ENCODE measurements at regions not wholly inside any gene's neighbourhood (a gene's known extent, or its start where the extent isn't known, plus 50 kb on each side); places are given as distances from the start of the nearest gene placed in this dataset.

GRCh38 chr6:169034516-169035167, 219.0 kb downstream of the THBS2 start:
- H3K9me3 ChIP-seq (ENCODE audit: control insufficient read depth, low read length, poor library complexity, severe bottlenecking): no peaks in the 10 kb centered on the region
- H3K4me1 Mint-ChIP-seq: no peaks in the 10 kb centered on the region
- DNase-seq (no peak), ATAC-seq (no peak)
- no peak overlapping the region for H3K4me3 Mint-ChIP-seq
- no peak overlapping the region for H3K27ac Mint-ChIP-seq
- no peaks in the 10 kb centered on the region for H3K36me3 Mint-ChIP-seq (ENCODE audit: low read depth)
- peaks cover 21% of the 10 kb centered on the region for H3K27me3 Mint-ChIP-seq

GRCh38 chr6:169029861-169030260, 223.8 kb downstream of the THBS2 start:
- peaks cover 25% of the 10 kb centered on the region for H3K27me3 Mint-ChIP-seq
- no peaks in the 10 kb centered on the region for H3K9me3 ChIP-seq (ENCODE audit: control insufficient read depth, low read length, poor library complexity, severe bottlenecking)
- no peak overlapping the region for H3K27ac Mint-ChIP-seq
- DNase-seq (no peak), ATAC-seq (no peak)
- no peaks in the 10 kb centered on the region for H3K4me1 Mint-ChIP-seq
- no peaks in the 10 kb centered on the region for H3K36me3 Mint-ChIP-seq (ENCODE audit: low read depth)
- no peak overlapping the region for H3K4me3 Mint-ChIP-seq

- Mint-ChIP-seq H3K27ac (no peak overlapping the region), H3K36me3 (ENCODE audit: low read depth) (no peaks in the 10 kb centered on the region), H3K4me3 (no peak overlapping the region), H3K27me3 (peaks cover 21% of the 10 kb centered on the region), H3K4me1 (no peaks in the 10 kb centered on the region)
- DNase-seq (no peak), ATAC-seq (no peak)
- H3K9me3 ChIP-seq (ENCODE audit: control insufficient read depth, low read length, poor library complexity, severe bottlenecking): no peaks in the 10 kb centered on the region
These were observed 225.3 kb downstream of the THBS2 start for GRCh38 chr6:169028343-169028742.

GRCh38 chr6:169026175-169026574, 227.5 kb downstream of the THBS2 start:
- H3K4me1 Mint-ChIP-seq: no peaks in the 10 kb centered on the region
- no peak for DNase-seq

GRCh38 chr6:169024047-169024660, 229.5 kb downstream of the THBS2 start:
- no peaks in the 10 kb centered on the region for H3K9me3 ChIP-seq (ENCODE audit: control insufficient read depth, low read length, poor library complexity, severe bottlenecking)
- Mint-ChIP-seq H3K36me3 (ENCODE audit: low read depth) (no peaks in the 10 kb centered on the region), H3K27ac (no peak overlapping the region), H3K4me1 (no peaks in the 10 kb centered on the region), H3K27me3 (peaks cover 21% of the 10 kb centered on the region), H3K4me3 (no peak overlapping the region)
- DNase-seq (no peak), ATAC-seq (no peak)

More at GRCh38 chr6:169026175-169026574, 227.5 kb downstream of the THBS2 start:
- no peak overlapping the region for H3K4me3 Mint-ChIP-seq
- ATAC-seq: no peak
- no peaks in the 10 kb centered on the region for H3K36me3 Mint-ChIP-seq (ENCODE audit: low read depth)
- H3K27me3 Mint-ChIP-seq: peaks cover 19% of the 10 kb centered on the region
- H3K27ac Mint-ChIP-seq: no peak overlapping the region
- H3K9me3 ChIP-seq (ENCODE audit: control insufficient read depth, low read length, poor library complexity, severe bottlenecking): no peaks in the 10 kb centered on the region

GRCh38 chr6:169023161-169023874, 230.3 kb downstream of the THBS2 start:
- Mint-ChIP-seq H3K27me3 (peaks cover 21% of the 10 kb centered on the region), H3K4me3 (no peak overlapping the region), H3K36me3 (ENCODE audit: low read depth) (no peaks in the 10 kb centered on the region), H3K4me1 (no peaks in the 10 kb centered on the region), H3K27ac (no peak overlapping the region)
- ATAC-seq (no peak), DNase-seq (no peak)
- H3K9me3 ChIP-seq (ENCODE audit: control insufficient read depth, low read length, poor library complexity, severe bottlenecking): no peaks in the 10 kb centered on the region

- no peak for ATAC-seq
These were observed 231.6 kb downstream of the THBS2 start for GRCh38 chr6:169022079-169022478.

GRCh38 chr6:169020821-169021220, 232.8 kb downstream of the THBS2 start:
- no peaks in the 10 kb centered on the region for H3K9me3 ChIP-seq (ENCODE audit: control insufficient read depth, low read length, poor library complexity, severe bottlenecking)
- Mint-ChIP-seq H3K27me3 (peaks cover 21% of the 10 kb centered on the region), H3K4me1 (no peaks in the 10 kb centered on the region), H3K4me3 (no peak overlapping the region), H3K36me3 (ENCODE audit: low read depth) (no peaks in the 10 kb centered on the region), H3K27ac (no peak overlapping the region)
- ATAC-seq (no peak), DNase-seq (no peak)

More at GRCh38 chr6:169022079-169022478, 231.6 kb downstream of the THBS2 start:
- Mint-ChIP-seq H3K4me3 (no peak overlapping the region), H3K27ac (no peak overlapping the region), H3K36me3 (ENCODE audit: low read depth) (no peaks in the 10 kb centered on the region), H3K27me3 (peaks cover 21% of the 10 kb centered on the region), H3K4me1 (no peaks in the 10 kb centered on the region)
- H3K9me3 ChIP-seq (ENCODE audit: control insufficient read depth, low read length, poor library complexity, severe bottlenecking): no peaks in the 10 kb centered on the region
- no peak for DNase-seq

- Mint-ChIP-seq H3K4me3 (no peak overlapping the region), H3K27ac (no peak overlapping the region), H3K27me3 (peaks cover 21% of the 10 kb centered on the region), H3K4me1 (no peaks in the 10 kb centered on the region), H3K36me3 (ENCODE audit: low read depth) (no peaks in the 10 kb centered on the region)
- H3K9me3 ChIP-seq (ENCODE audit: control insufficient read depth, low read length, poor library complexity, severe bottlenecking): no peaks in the 10 kb centered on the region
- DNase-seq (no peak), ATAC-seq (no peak)
These were observed 233.7 kb downstream of the THBS2 start for GRCh38 chr6:169019727-169020491.

- Mint-ChIP-seq H3K36me3 (ENCODE audit: low read depth) (no peaks in the 10 kb centered on the region), H3K4me1 (no peaks in the 10 kb centered on the region), H3K27ac (no peak overlapping the region), H3K4me3 (no peak overlapping the region), H3K27me3 (peaks cover 21% of the 10 kb centered on the region)
- DNase-seq: no peak
- ATAC-seq: no peak
- no peaks in the 10 kb centered on the region for H3K9me3 ChIP-seq (ENCODE audit: control insufficient read depth, low read length, poor library complexity, severe bottlenecking)
These were observed 234.5 kb downstream of the THBS2 start for GRCh38 chr6:169019111-169019510.

- H3K4me1 Mint-ChIP-seq: no peaks in the 10 kb centered on the region
- H3K36me3 Mint-ChIP-seq (ENCODE audit: low read depth): no peaks in the 10 kb centered on the region
- H3K9me3 ChIP-seq (ENCODE audit: control insufficient read depth, low read length, poor library complexity, severe bottlenecking): no peaks in the 10 kb centered on the region
- H3K27ac Mint-ChIP-seq: no peak overlapping the region
- ATAC-seq: no peak
- H3K4me3 Mint-ChIP-seq: no peak overlapping the region
- peaks cover 21% of the 10 kb centered on the region for H3K27me3 Mint-ChIP-seq
- no peak for DNase-seq
These were observed 236.9 kb downstream of the THBS2 start for GRCh38 chr6:169016758-169017157.

- DNase-seq: no peak
- H3K9me3 ChIP-seq (ENCODE audit: control insufficient read depth, low read length, poor library complexity, severe bottlenecking): no peaks in the 10 kb centered on the region
- peaks cover under 1% of the 10 kb centered on the region for H3K27me3 Mint-ChIP-seq
- no peak overlapping the region for H3K27ac Mint-ChIP-seq
- H3K4me3 Mint-ChIP-seq: no peak overlapping the region
- no peaks in the 10 kb centered on the region for H3K4me1 Mint-ChIP-seq
- ATAC-seq: no peak
- H3K36me3 Mint-ChIP-seq (ENCODE audit: low read depth): no peaks in the 10 kb centered on the region
These were observed 239.1 kb downstream of the THBS2 start for GRCh38 chr6:169014211-169015197.

All from T-helper 17 cell (primary cell).